ENCODE measurements at regions not wholly inside any gene's neighbourhood (a gene's known extent, or its start where the extent isn't known, plus 50 kb on each side); places are given as distances from the start of the nearest gene placed in this dataset.

- Histone ChIP-seq H3K79me2 (ENCODE audit: insufficient read depth, low read length) (no peaks in the 10 kb centered on the region), H2AFZ (ENCODE audit: low read depth, low read length) (no peak overlapping the region), H3K9ac (ENCODE audit: low read length) (no peak overlapping the region), H3K4me1 (ENCODE audit: insufficient read depth, low read length) (no peaks in the 10 kb centered on the region), H4K20me1 (ENCODE audit: insufficient read depth, low read length) (no peaks in the 10 kb centered on the region), H3K4me3 (ENCODE audit: insufficient read depth, low read depth, low read length) (no peak overlapping the region), H3K9me3 (ENCODE audit: insufficient read depth, low read depth, low read length) (no peaks in the 10 kb centered on the region), H3K27me3 (ENCODE audit: insufficient read depth, low read length) (peaks cover 2% of the 10 kb centered on the region), H3K4me2 (ENCODE audit: low read length) (no peak overlapping the region), H3K36me3 (ENCODE audit: insufficient read depth, low read length) (no peaks in the 10 kb centered on the region), H3K27ac (ENCODE audit: low read depth, low read length) (no peak overlapping the region)
- no peak for DNase-seq (ENCODE audit: low read depth)
- H3K9me3 Mint-ChIP-seq (ENCODE audit: unreplicated experiment) = no peaks in the 10 kb centered on the region
- TF ChIP-seq CTCF (IDR thresholded peaks at IDR 0.05; ENCODE audit: insufficient read depth, low read depth, low read length) = no peak
- no peaks in the 10 kb centered on the region for H3K4me1 Mint-ChIP-seq (ENCODE audit: low read depth, unreplicated experiment)
- FAIRE-seq = no peak
- H3K4me3 Mint-ChIP-seq (ENCODE audit: unreplicated experiment) = no peak overlapping the region
- no peaks in the 10 kb centered on the region for H3K27me3 Mint-ChIP-seq (ENCODE audit: low read depth, unreplicated experiment)
- no peaks in the 10 kb centered on the region for H3K36me3 Mint-ChIP-seq (ENCODE audit: low read depth, unreplicated experiment)
- no peak overlapping the region for H3K27ac Mint-ChIP-seq (ENCODE audit: unreplicated experiment)
These were observed 169.8 kb upstream of the MTPN start for GRCh38 chr7:136146925-136147324.

GRCh38 chr7:136144182-136144581 is 167.0 kb upstream of the MTPN start:
- no peak overlapping the region for H3K9ac ChIP-seq (ENCODE audit: low read length)
- no peak overlapping the region for H3K4me3 Mint-ChIP-seq (ENCODE audit: unreplicated experiment)
- H3K4me1 ChIP-seq (ENCODE audit: insufficient read depth, low read length) = no peaks in the 10 kb centered on the region
- no peaks in the 10 kb centered on the region for H3K36me3 Mint-ChIP-seq (ENCODE audit: low read depth, unreplicated experiment)
- TF ChIP-seq CTCF (IDR thresholded peaks at IDR 0.05; ENCODE audit: insufficient read depth, low read depth, low read length) (no peak), EZH2 (IDR thresholded peaks at IDR 0.05; ENCODE audit: insufficient read depth, low read length) (no peak)
- no peaks in the 10 kb centered on the region for H3K79me2 ChIP-seq (ENCODE audit: insufficient read depth, low read length)
- no peaks in the 10 kb centered on the region for H3K36me3 ChIP-seq (ENCODE audit: insufficient read depth, low read length)
- no peak overlapping the region for H3K4me2 ChIP-seq (ENCODE audit: low read length)
- H2AFZ ChIP-seq (ENCODE audit: low read depth, low read length) = no peak overlapping the region
- H3K9me3 Mint-ChIP-seq (ENCODE audit: unreplicated experiment) = no peaks in the 10 kb centered on the region
- H3K4me3 ChIP-seq (ENCODE audit: insufficient read depth, low read depth, low read length) = no peak overlapping the region
- no peaks in the 10 kb centered on the region for H3K9me3 ChIP-seq (ENCODE audit: insufficient read depth, low read depth, low read length)
- no peaks in the 10 kb centered on the region for H3K4me1 Mint-ChIP-seq (ENCODE audit: low read depth, unreplicated experiment)
- H3K27ac Mint-ChIP-seq (ENCODE audit: unreplicated experiment) = no peak overlapping the region
- no peaks in the 10 kb centered on the region for H3K27me3 Mint-ChIP-seq (ENCODE audit: low read depth, unreplicated experiment)
- no peaks in the 10 kb centered on the region for H3K27me3 ChIP-seq (ENCODE audit: insufficient read depth, low read length)
- H4K20me1 ChIP-seq (ENCODE audit: insufficient read depth, low read length) = no peaks in the 10 kb centered on the region
- FAIRE-seq (no peak), DNase-seq (ENCODE audit: low read depth) (no peak)
- no peak overlapping the region for H3K27ac ChIP-seq (ENCODE audit: low read depth, low read length)

- Mint-ChIP-seq H3K9me3 (ENCODE audit: unreplicated experiment) (no peaks in the 10 kb centered on the region), H3K36me3 (ENCODE audit: low read depth, unreplicated experiment) (no peaks in the 10 kb centered on the region), H3K27me3 (ENCODE audit: low read depth, unreplicated experiment) (no peaks in the 10 kb centered on the region), H3K4me1 (ENCODE audit: low read depth, unreplicated experiment) (no peaks in the 10 kb centered on the region), H3K4me3 (ENCODE audit: unreplicated experiment) (no peak overlapping the region), H3K27ac (ENCODE audit: unreplicated experiment) (no peak overlapping the region)
- no peak for TF ChIP-seq EZH2 (IDR thresholded peaks at IDR 0.05; ENCODE audit: insufficient read depth, low read length)
- TF ChIP-seq CTCF (IDR thresholded peaks at IDR 0.05; ENCODE audit: insufficient read depth, low read depth, low read length) = no peak
- no peak overlapping the region for H3K4me3 ChIP-seq (ENCODE audit: insufficient read depth, low read depth, low read length)
- DNase-seq (ENCODE audit: low read depth) = no peak
- H3K36me3 ChIP-seq (ENCODE audit: insufficient read depth, low read length) = no peaks in the 10 kb centered on the region
- H3K9ac ChIP-seq (ENCODE audit: low read length) = no peak overlapping the region
- H3K9me3 ChIP-seq (ENCODE audit: insufficient read depth, low read depth, low read length) = no peaks in the 10 kb centered on the region
- no peaks in the 10 kb centered on the region for H4K20me1 ChIP-seq (ENCODE audit: insufficient read depth, low read length)
- no peaks in the 10 kb centered on the region for H3K4me1 ChIP-seq (ENCODE audit: insufficient read depth, low read length)
- H3K27ac ChIP-seq (ENCODE audit: low read depth, low read length) = no peak overlapping the region
- no peaks in the 10 kb centered on the region for H3K27me3 ChIP-seq (ENCODE audit: insufficient read depth, low read length)
- no peak overlapping the region for H3K4me2 ChIP-seq (ENCODE audit: low read length)
- no peak for FAIRE-seq
- no peaks in the 10 kb centered on the region for H3K79me2 ChIP-seq (ENCODE audit: insufficient read depth, low read length)
- no peak overlapping the region for H2AFZ ChIP-seq (ENCODE audit: low read depth, low read length)
These were observed 166.1 kb upstream of the MTPN start for GRCh38 chr7:136143271-136143670.
